MCF 10A (cell line): ENCODE measurements at regions not wholly inside any gene's neighbourhood (a gene's known extent, or its start where the extent isn't known, plus 50 kb on each side); places are given as distances from the start of the nearest gene placed in this dataset.

Experiments
- BruUV-seq: library from RNA; stranded (reverse); fragments of 400-500 nt; replicated peaks from 2 replicates; lab custom pipeline; 2021; lab: Mats Ljungman, UMichigan
- CTCF ChIA-PET: fragments of 300-600 bp; sonication (Branson Sonifier 250); formaldehyde crosslinking; extraction: SDS; loops from one replicate; lab custom pipeline; 2021; ENCODE audit warnings: antibody characterized with exemption, inconsistent platforms; lab: Yijun Ruan, JAX
- POLR2A ChIA-PET: fragments of 300-600, 350-650 bp; sonication (Branson Sonifier 250); formaldehyde crosslinking; extraction: SDS; loops from one replicate; lab custom pipeline; 2020; ENCODE audit warnings: antibody characterized with exemption, inconsistent platforms; lab: Yijun Ruan, JAX
- DNase-seq: peaks from one replicate; pipeline ENCODE4 v3.0.0-alpha.2; 2018; ENCODE audit not compliant: unreplicated experiment
- H3K27ac Mint-ChIP-seq: one replicate; pipeline ENCODE4 v1.8.0; 2022; ENCODE audit warnings: mild to moderate bottlenecking, low read depth, mixed read lengths; ENCODE audit not compliant: unreplicated experiment
- H3K27me3 Mint-ChIP-seq: one replicate; pipeline ENCODE4 v1.8.0; 2022; ENCODE audit warnings: mixed read lengths; ENCODE audit not compliant: insufficient read depth, unreplicated experiment
- H3K36me3 Mint-ChIP-seq: one replicate; pipeline ENCODE4 v1.8.0; 2022; ENCODE audit warnings: mild to moderate bottlenecking, moderate library complexity, mixed read lengths; ENCODE audit not compliant: insufficient read depth, unreplicated experiment
- H3K4me1 Mint-ChIP-seq: one replicate; pipeline ENCODE4 v1.8.0; 2022; ENCODE audit warnings: mixed read lengths; ENCODE audit not compliant: insufficient read depth, unreplicated experiment
- H3K4me3 Mint-ChIP-seq: one replicate; pipeline ENCODE4 v1.8.0; 2022; ENCODE audit warnings: mild to moderate bottlenecking, moderate library complexity, mixed read lengths; ENCODE audit not compliant: unreplicated experiment
- H3K9me3 Mint-ChIP-seq: one replicate; pipeline ENCODE4 v1.8.0; 2022; ENCODE audit warnings: mixed read lengths; ENCODE audit not compliant: unreplicated experiment
- intact Hi-C: fragments of 100-400 bp; cut with micrococcal nuclease; formaldehyde crosslinking; loops from 2 replicates; pipeline ENCODE4 v1.14.1; 2022
- TF ChIP-seq, protein P1 (sequence below): fragments of 200-600 bp; IDR thresholded peaks from one replicate; pipeline ENCODE4 v1.8.0; 2022; ENCODE audit warnings: antibody characterized with exemption, mild to moderate bottlenecking; ENCODE audit not compliant: unreplicated experiment

DNA sequence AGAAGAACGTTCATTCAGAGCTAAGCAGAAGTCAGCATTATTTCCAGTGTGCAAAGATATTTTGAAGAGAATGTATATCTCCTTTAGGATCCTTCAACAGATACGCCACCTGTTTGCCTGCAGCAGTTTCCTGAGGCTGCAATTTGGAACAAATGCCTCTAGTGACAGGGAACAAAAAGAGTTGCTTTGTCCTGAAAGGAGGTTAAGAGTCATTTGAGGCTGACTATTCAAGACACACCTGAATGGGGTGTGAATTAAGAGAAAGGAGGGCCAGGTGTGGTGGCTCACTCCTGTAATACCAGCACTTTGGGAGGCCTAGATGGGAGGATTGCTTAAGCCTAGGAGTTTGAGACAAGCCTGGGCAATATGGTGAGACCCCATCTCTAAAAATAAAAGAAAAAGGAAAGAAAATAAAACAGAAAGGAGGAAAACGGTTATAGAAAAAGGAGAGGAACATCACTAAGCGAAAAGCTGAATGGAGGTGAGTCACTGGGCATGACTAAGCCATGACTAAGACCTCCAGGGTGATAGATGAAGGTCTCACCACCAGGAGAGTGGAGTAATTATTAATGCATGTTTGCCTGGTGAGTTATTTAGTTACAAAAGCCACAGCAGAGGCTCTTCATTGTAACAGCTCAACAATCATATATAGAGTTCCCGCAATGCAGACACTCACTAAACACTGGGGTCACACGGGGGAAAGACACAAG, 255.2 kb upstream of the TNC start:
- H3K9me3 Mint-ChIP-seq = no peaks in the 10 kb centered on the region
- intact Hi-C loops = loop anchor here (10.0 kb wide), 2 partner anchors 108 to 148 kb away; no protein-coding TSS in a partner anchor
- H3K27ac Mint-ChIP-seq = peak overlapping the region; percentile 52
- no TSS peak for BruUV-seq
- ChIA-PET POLR2A (interaction anchor here (0.8 to 1.1 kb wide), 3 partner anchors 28 to 651 kb away, joined by 3 to 4 read pairs (median 3); no protein-coding TSS in a partner anchor), CTCF (interaction anchor here (0.7 to 1.1 kb wide), 2 partner anchors 40 to 147 kb away, joined by 3 to 4 read pairs; no protein-coding TSS in a partner anchor)
- no peaks in the 10 kb centered on the region for H3K27me3 Mint-ChIP-seq
- no peaks in the 10 kb centered on the region for H3K36me3 Mint-ChIP-seq
- TF ChIP-seq, protein P1, sequence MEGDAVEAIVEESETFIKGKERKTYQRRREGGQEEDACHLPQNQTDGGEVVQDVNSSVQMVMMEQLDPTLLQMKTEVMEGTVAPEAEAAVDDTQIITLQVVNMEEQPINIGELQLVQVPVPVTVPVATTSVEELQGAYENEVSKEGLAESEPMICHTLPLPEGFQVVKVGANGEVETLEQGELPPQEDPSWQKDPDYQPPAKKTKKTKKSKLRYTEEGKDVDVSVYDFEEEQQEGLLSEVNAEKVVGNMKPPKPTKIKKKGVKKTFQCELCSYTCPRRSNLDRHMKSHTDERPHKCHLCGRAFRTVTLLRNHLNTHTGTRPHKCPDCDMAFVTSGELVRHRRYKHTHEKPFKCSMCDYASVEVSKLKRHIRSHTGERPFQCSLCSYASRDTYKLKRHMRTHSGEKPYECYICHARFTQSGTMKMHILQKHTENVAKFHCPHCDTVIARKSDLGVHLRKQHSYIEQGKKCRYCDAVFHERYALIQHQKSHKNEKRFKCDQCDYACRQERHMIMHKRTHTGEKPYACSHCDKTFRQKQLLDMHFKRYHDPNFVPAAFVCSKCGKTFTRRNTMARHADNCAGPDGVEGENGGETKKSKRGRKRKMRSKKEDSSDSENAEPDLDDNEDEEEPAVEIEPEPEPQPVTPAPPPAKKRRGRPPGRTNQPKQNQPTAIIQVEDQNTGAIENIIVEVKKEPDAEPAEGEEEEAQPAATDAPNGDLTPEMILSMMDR = no peak
- peaks cover 15% of the 10 kb centered on the region for H3K4me1 Mint-ChIP-seq
- peak; percentile 93 for DNase-seq
- peak overlapping the region; percentile 38 for H3K4me3 Mint-ChIP-seq

DNA sequence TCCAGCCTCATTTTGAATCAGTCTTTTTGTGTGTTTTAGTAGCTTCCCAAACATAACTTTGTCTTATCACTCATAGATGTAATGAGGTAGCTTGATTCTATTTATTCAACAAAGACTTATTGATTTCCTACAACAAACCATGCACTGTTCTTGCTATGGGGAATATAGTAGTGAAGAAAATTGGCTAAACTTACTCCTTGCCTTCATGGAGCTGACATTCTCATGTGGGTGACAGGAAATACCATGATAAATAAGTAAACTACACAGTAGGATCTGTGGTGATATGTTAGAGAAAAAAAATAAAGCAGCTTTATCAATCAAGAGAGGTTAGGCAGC, 255.7 kb upstream of the TNC start:
- no TSS peak for BruUV-seq
- intact Hi-C loops = loop anchor here (10.0 kb wide), 2 partner anchors 109 to 149 kb away; no protein-coding TSS in a partner anchor
- CTCF ChIA-PET = interaction anchor here (1.1 kb wide), 1 partner anchor 148 kb away, joined by 4 read pairs; no protein-coding TSS in a partner anchor

DNA sequence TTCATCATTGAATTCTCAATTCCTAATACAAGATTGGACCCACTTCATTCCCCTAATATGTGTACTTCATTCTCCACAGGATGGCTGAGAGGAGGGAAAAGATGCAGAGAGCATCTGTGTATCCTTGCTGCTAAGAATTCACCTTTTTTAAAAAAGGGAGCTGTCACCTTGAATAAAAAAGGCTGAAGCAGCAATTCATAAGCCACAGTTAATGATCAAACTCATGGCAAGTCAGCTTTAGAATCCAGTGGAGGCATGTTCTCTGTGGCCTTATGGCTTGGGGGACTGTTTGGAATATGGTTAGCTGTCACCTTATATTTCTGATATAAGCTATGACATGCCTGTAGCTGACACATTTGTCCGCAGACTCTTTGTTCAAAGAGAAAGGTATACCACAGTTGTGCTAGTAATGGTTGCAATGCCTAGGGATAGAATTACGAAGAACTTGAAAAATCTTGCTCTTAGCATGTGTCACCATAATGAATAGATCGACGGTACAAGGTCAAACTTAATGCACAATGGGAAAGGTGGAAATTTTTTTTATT, 256.8 kb upstream of the TNC start:
- Mint-ChIP-seq H3K4me1 (peaks cover 12% of the 10 kb centered on the region), H3K4me3 (no peak overlapping the region), H3K27ac (no peak overlapping the region), H3K36me3 (no peaks in the 10 kb centered on the region), H3K27me3 (no peaks in the 10 kb centered on the region), H3K9me3 (no peaks in the 10 kb centered on the region)
- no peak for DNase-seq
- ChIA-PET POLR2A (no interaction called here), CTCF (interaction anchor here (1.0 to 1.6 kb wide), 2 partner anchors 13 to 149 kb away, joined by 4 read pairs; no protein-coding TSS in a partner anchor)
- intact Hi-C loops = loop anchor here (10.0 kb wide), 2 partner anchors 110 to 150 kb away; no protein-coding TSS in a partner anchor
- TF ChIP-seq, protein P1 = no peak
- BruUV-seq = no TSS peak

More for the DNA sequence above, 255.7 kb upstream of the TNC start:
- Mint-ChIP-seq H3K27ac (peak overlapping the region; percentile 52), H3K27me3 (no peaks in the 10 kb centered on the region), H3K9me3 (no peaks in the 10 kb centered on the region), H3K36me3 (no peaks in the 10 kb centered on the region), H3K4me3 (peak overlapping the region; percentile 38), H3K4me1 (peaks cover 15% of the 10 kb centered on the region)
- DNase-seq = no peak
- POLR2A ChIA-PET = interaction anchor here (1.1 kb wide), 2 partner anchors 140 to 652 kb away, joined by 3 to 4 read pairs; no protein-coding TSS in a partner anchor
- TF ChIP-seq, protein P1 = no peak

DNA sequence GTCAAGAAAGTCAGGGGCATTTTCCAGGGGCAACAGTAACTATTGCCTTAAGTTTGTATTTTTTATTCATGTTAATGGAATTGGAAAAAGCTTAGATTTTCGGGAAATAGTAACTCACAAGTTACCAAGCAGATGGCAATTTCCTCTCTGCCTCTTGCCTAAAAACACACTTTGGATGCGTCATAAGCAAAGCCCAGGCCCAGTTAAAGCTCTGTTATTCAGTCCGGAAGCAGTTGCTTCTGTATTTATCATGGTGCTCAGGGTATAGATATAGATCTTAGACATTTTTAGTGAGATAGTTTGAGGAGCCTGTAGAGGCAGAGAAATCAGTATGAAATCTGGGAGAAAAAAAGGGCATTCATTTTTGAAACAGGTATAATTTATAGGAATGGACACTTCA, 260.3 kb upstream of the TNC start:
- BruUV-seq = no TSS peak
- Mint-ChIP-seq H3K27ac (no peak overlapping the region), H3K9me3 (peaks cover 1% of the 10 kb centered on the region), H3K36me3 (no peaks in the 10 kb centered on the region), H3K4me3 (no peak overlapping the region), H3K4me1 (peaks cover 3% of the 10 kb centered on the region), H3K27me3 (no peaks in the 10 kb centered on the region)
- TF ChIP-seq, protein P1 = no peak
- DNase-seq = no peak
- ChIA-PET POLR2A (interaction anchor here (0.5 kb wide), 1 partner anchor 458 kb away, joined by 3 read pairs; no protein-coding TSS in a partner anchor), CTCF (interaction anchor here (0.5 kb wide), 1 partner anchor 364 kb away, joined by 3 read pairs; no protein-coding TSS in a partner anchor)
- intact Hi-C loops = loop anchor here (10.0 kb wide), 2 partner anchors 113 to 153 kb away; no protein-coding TSS in a partner anchor
